ENCODE measurements at regions not wholly inside any gene's neighbourhood (a gene's known extent, or its start where the extent isn't known, plus 50 kb on each side); places are given as distances from the start of the nearest gene placed in this dataset.

- Mint-ChIP-seq H3K27ac (no peak overlapping the region), H3K36me3 (ENCODE audit: insufficient read depth) (no peaks in the 10 kb centered on the region)
- no peak for DNase-seq (ENCODE audit: low spot score, unreplicated experiment)
Observed at GRCh38 chr17:14011036-14011692, 58.1 kb upstream of the COX10 start.

GRCh38 chr17:14011740-14012405 lies 57.4 kb upstream of the COX10 start:
- Mint-ChIP-seq H3K4me1 (ENCODE audit: low read depth) (no peaks in the 10 kb centered on the region), H3K27ac (no peak overlapping the region), H3K9me3 (ENCODE audit: low read depth) (no peaks in the 10 kb centered on the region), H3K36me3 (ENCODE audit: insufficient read depth) (no peaks in the 10 kb centered on the region), H3K4me3 (ENCODE audit: low read depth) (no peak overlapping the region), H3K27me3 (peaks cover 7% of the 10 kb centered on the region)
- no peak for DNase-seq (ENCODE audit: low spot score, unreplicated experiment)
- no peak for TF ChIP-seq CTCF (IDR thresholded peaks at IDR 0.05; ENCODE audit: unreplicated experiment)

More at GRCh38 chr17:14011036-14011692, 58.1 kb upstream of the COX10 start:
- no peak for TF ChIP-seq CTCF (IDR thresholded peaks at IDR 0.05; ENCODE audit: unreplicated experiment)
- H3K9me3 Mint-ChIP-seq (ENCODE audit: low read depth), result no peaks in the 10 kb centered on the region
- H3K4me1 Mint-ChIP-seq (ENCODE audit: low read depth), result no peaks in the 10 kb centered on the region
- H3K4me3 Mint-ChIP-seq (ENCODE audit: low read depth), result no peak overlapping the region
- H3K27me3 Mint-ChIP-seq, result peaks cover 7% of the 10 kb centered on the region

GRCh38 chr17:14014657-14015056 lies 54.6 kb upstream of the COX10 start:
- TF ChIP-seq CTCF (IDR thresholded peaks at IDR 0.05; ENCODE audit: unreplicated experiment), result no peak
- H3K27ac Mint-ChIP-seq, result no peak overlapping the region

GRCh38 chr17:14015271-14015670 lies 54.0 kb upstream of the COX10 start:
- Mint-ChIP-seq H3K9me3 (ENCODE audit: low read depth) (no peaks in the 10 kb centered on the region), H3K4me3 (ENCODE audit: low read depth) (no peak overlapping the region), H3K4me1 (ENCODE audit: low read depth) (no peaks in the 10 kb centered on the region), H3K27me3 (peaks cover 7% of the 10 kb centered on the region), H3K27ac (no peak overlapping the region), H3K36me3 (ENCODE audit: insufficient read depth) (no peaks in the 10 kb centered on the region)
- no peak for DNase-seq (ENCODE audit: low spot score, unreplicated experiment)
- TF ChIP-seq CTCF (IDR thresholded peaks at IDR 0.05; ENCODE audit: unreplicated experiment), result no peak

More at GRCh38 chr17:14014657-14015056, 54.6 kb upstream of the COX10 start:
- H3K36me3 Mint-ChIP-seq (ENCODE audit: insufficient read depth), result no peaks in the 10 kb centered on the region
- H3K4me1 Mint-ChIP-seq (ENCODE audit: low read depth), result no peaks in the 10 kb centered on the region
- peaks cover 7% of the 10 kb centered on the region for H3K27me3 Mint-ChIP-seq
- DNase-seq (ENCODE audit: low spot score, unreplicated experiment), result no peak
- H3K4me3 Mint-ChIP-seq (ENCODE audit: low read depth), result no peak overlapping the region
- H3K9me3 Mint-ChIP-seq (ENCODE audit: low read depth), result no peaks in the 10 kb centered on the region

- Mint-ChIP-seq H3K27ac (no peak overlapping the region), H3K4me3 (ENCODE audit: low read depth) (no peak overlapping the region), H3K4me1 (ENCODE audit: low read depth) (no peaks in the 10 kb centered on the region), H3K27me3 (peaks cover 7% of the 10 kb centered on the region), H3K36me3 (ENCODE audit: insufficient read depth) (no peaks in the 10 kb centered on the region), H3K9me3 (ENCODE audit: low read depth) (no peaks in the 10 kb centered on the region)
- no peak for DNase-seq (ENCODE audit: low spot score, unreplicated experiment)
- TF ChIP-seq CTCF (IDR thresholded peaks at IDR 0.05; ENCODE audit: unreplicated experiment), result no peak
Observed at GRCh38 chr17:14016858-14017257, 52.4 kb upstream of the COX10 start.
